H1 (cell line): ENCODE measurements at regions not wholly inside any gene's neighbourhood (a gene's known extent, or its start where the extent isn't known, plus 50 kb on each side); places are given as distances from the start of the nearest gene placed in this dataset.

Source experiments
- ATF2 ChIP-seq: IDR thresholded peaks from 2 replicates; pipeline ENCODE4 v1.6.1; 2012; ENCODE audit warnings: low read length, inconsistent platforms
- ATF3 ChIP-seq: IDR thresholded peaks from 2 replicates; pipeline ENCODE4 v1.6.1; 2011; ENCODE audit warnings: low read depth, mild to moderate bottlenecking, low read length; ENCODE audit not compliant: insufficient read depth
- BACH1 ChIP-seq: IDR thresholded peaks from 2 replicates; pipeline ENCODE4 v1.6.1; 2012; ENCODE audit warnings: low read length, improper control_type of control experiment
- CEBPB ChIP-seq: IDR thresholded peaks from 2 replicates; pipeline ENCODE4 v1.6.1; 2012; ENCODE audit warnings: low read depth, low read length
- E2F6 ChIP-seq: IDR thresholded peaks from 2 replicates; pipeline ENCODE4 v1.6.1; 2012; ENCODE audit warnings: inconsistent platforms
- EZH2 ChIP-seq: fragments of 200-600 bp; sonication (generic); IDR thresholded peaks from 2 replicates; pipeline ENCODE4 v1.7.1; 2012; ENCODE audit warnings: low read depth, mild to moderate bottlenecking, moderate library complexity, low read length, inconsistent platforms; ENCODE audit not compliant: severe bottlenecking
- JUN ChIP-seq: IDR thresholded peaks from 2 replicates; pipeline ENCODE4 v1.6.1; 2011; ENCODE audit warnings: low read depth, mild to moderate bottlenecking, improper control_type of control experiment, low read length

GRCh38 chr13:85366759-85367417, 432.3 kb downstream of the SLITRK6 start (continued):
- TF ChIP-seq E2F6 (no peak), ATF2 (no peak), ATF3 (no peak), EZH2 (no peak), JUN (no peak), CEBPB (no peak), BACH1 (no peak)
